IMR-90 (cell line): ENCODE measurements at regions not wholly inside any gene's neighbourhood (a gene's known extent, or its start where the extent isn't known, plus 50 kb on each side); places are given as distances from the start of the nearest gene placed in this dataset.

Experiments used
- CEBPB ChIP-seq: IDR thresholded peaks from 2 replicates; pipeline ENCODE4 v1.6.1; 2012; ENCODE audit warnings: low read depth, low read length, improper control_type of control experiment
- CTCF ChIP-seq: conservative IDR thresholded peaks from 2 replicates; pipeline ENCODE4 v1.5.1; 2012; ENCODE audit warnings: mild to moderate bottlenecking, low read depth, low read length, improper control_type of control experiment
- ELK1 ChIP-seq: fragments of 150-350 bp; IDR thresholded peaks from 2 replicates; pipeline ENCODE4 v1.6.1; 2016; ENCODE audit warnings: low read depth, mild to moderate bottlenecking, low read length, moderate library complexity, borderline replicate concordance
- MAFK ChIP-seq: IDR thresholded peaks from 2 replicates; pipeline ENCODE4 v1.6.1; 2012; ENCODE audit warnings: low read depth, low read length, improper control_type of control experiment
- MXI1 ChIP-seq: IDR thresholded peaks from 2 replicates; pipeline ENCODE4 v1.6.1; 2012; ENCODE audit warnings: low read depth, mild to moderate bottlenecking, low read length, moderate library complexity, borderline replicate concordance
- POLR2A ChIP-seq: IDR thresholded peaks from 2 replicates; pipeline ENCODE4 v1.6.1; 2012; ENCODE audit warnings: mild to moderate bottlenecking, low read depth, low read length
- RAD21 ChIP-seq: IDR thresholded peaks from 2 replicates; pipeline ENCODE4 v1.6.1; 2012; ENCODE audit warnings: low read length, improper control_type of control experiment
- USF2 ChIP-seq: fragments of 150-350 bp; IDR thresholded peaks from 2 replicates; pipeline ENCODE4 v1.6.1; 2017; ENCODE audit warnings: mild to moderate bottlenecking, antibody characterized with exemption, low read length, low read depth

- TF ChIP-seq CTCF, result no peak
- TF ChIP-seq POLR2A, result no peak
- TF ChIP-seq CEBPB, result no peak
- no peak for TF ChIP-seq MXI1
- TF ChIP-seq ELK1, result no peak
- TF ChIP-seq RAD21, result no peak
- TF ChIP-seq MAFK, result no peak
- TF ChIP-seq USF2, result no peak
Observed at GRCh38 chr16:9508328-9508936, 417.0 kb downstream of the HAPSTR1 start.
